ENCODE measurements at regions not wholly inside any gene's neighbourhood (a gene's known extent, or its start where the extent isn't known, plus 50 kb on each side); places are given as distances from the start of the nearest gene placed in this dataset.

GRCh38 chr1:185425163-185425562 is 108.1 kb upstream of the IVNS1ABP start:
- intact Hi-C loops (cut with DNase I) = no loop called here
- no peaks in the 10 kb centered on the region for H3K27me3 ChIP-seq
- H3K4me3 ChIP-seq = no peak overlapping the region
- H3K9me3 ChIP-seq = no peaks in the 10 kb centered on the region
- WGBS, 2 donors = 94 to 95% methylated on average over 3 of the region's 3 CpGs
- TF ChIP-seq EP300 (IDR thresholded peaks at IDR 0.05) (no peak), POLR2AphosphoS5 (IDR thresholded peaks at IDR 0.05) (no peak), POLR2A (IDR thresholded peaks at IDR 0.05) (no peak), CTCF (IDR thresholded peaks at IDR 0.05) (no peak)
- no peaks in the 10 kb centered on the region for H3K4me1 ChIP-seq
- no peak for DNase-seq
- H3K27ac ChIP-seq = no peak overlapping the region
- no peaks in the 10 kb centered on the region for H3K36me3 ChIP-seq

GRCh38 chr1:185421485-185422107 is 104.6 kb upstream of the IVNS1ABP start:
- no peaks in the 10 kb centered on the region for H3K36me3 ChIP-seq
- 51 to 60% methylated on average over 3 of the region's 3 CpGs for WGBS, 2 donors
- DNase-seq = no peak
- no peaks in the 10 kb centered on the region for H3K27me3 ChIP-seq
- intact Hi-C loops (cut with DNase I) = no loop called here
- H3K4me1 ChIP-seq = no peaks in the 10 kb centered on the region
- H3K9me3 ChIP-seq = no peaks in the 10 kb centered on the region
- TF ChIP-seq EP300 (IDR thresholded peaks at IDR 0.05) = no peak
- no peak for TF ChIP-seq POLR2AphosphoS5 (IDR thresholded peaks at IDR 0.05)
- no peak for TF ChIP-seq CTCF (IDR thresholded peaks at IDR 0.05)
- TF ChIP-seq POLR2A (IDR thresholded peaks at IDR 0.05) = no peak
- no peak overlapping the region for H3K4me3 ChIP-seq
- no peak overlapping the region for H3K27ac ChIP-seq

GRCh38 chr1:185420588-185421081 is 103.6 kb upstream of the IVNS1ABP start:
- TF ChIP-seq POLR2A (IDR thresholded peaks at IDR 0.05) (no peak), POLR2AphosphoS5 (IDR thresholded peaks at IDR 0.05) (no peak), EP300 (IDR thresholded peaks at IDR 0.05) (no peak), CTCF (IDR thresholded peaks at IDR 0.05) (no peak)
- no peaks in the 10 kb centered on the region for H3K36me3 ChIP-seq
- intact Hi-C loops (cut with DNase I) = no loop called here
- H3K27ac ChIP-seq = no peak overlapping the region
- H3K4me1 ChIP-seq = no peaks in the 10 kb centered on the region
- no peak overlapping the region for H3K4me3 ChIP-seq
- no peak for DNase-seq
- H3K27me3 ChIP-seq = no peaks in the 10 kb centered on the region
- no peaks in the 10 kb centered on the region for H3K9me3 ChIP-seq

- no peak for TF ChIP-seq EP300 (IDR thresholded peaks at IDR 0.05)
- TF ChIP-seq CTCF (IDR thresholded peaks at IDR 0.05) = no peak
- no peak for TF ChIP-seq POLR2AphosphoS5 (IDR thresholded peaks at IDR 0.05)
- no peak for TF ChIP-seq POLR2A (IDR thresholded peaks at IDR 0.05)
- Histone ChIP-seq H3K4me3 (no peak overlapping the region), H3K36me3 (no peaks in the 10 kb centered on the region), H3K27me3 (no peaks in the 10 kb centered on the region), H3K27ac (no peak overlapping the region), H3K4me1 (no peaks in the 10 kb centered on the region), H3K9me3 (no peaks in the 10 kb centered on the region)
- 27 to 87% methylated on average over 3 of the region's 3 CpGs for WGBS, 2 donors
- intact Hi-C loops (cut with DNase I) = no loop called here
- no peak for DNase-seq
Measured at GRCh38 chr1:185419718-185420117, 102.7 kb upstream of the IVNS1ABP start.

GRCh38 chr1:185418472-185418871 is 101.4 kb upstream of the IVNS1ABP start:
- 46 to 87% methylated on average over 1 of the region's 1 CpG for WGBS, 2 donors

More at GRCh38 chr1:185418472-185418871, 101.4 kb upstream of the IVNS1ABP start:
- Histone ChIP-seq H3K4me1 (no peaks in the 10 kb centered on the region), H3K9me3 (no peaks in the 10 kb centered on the region), H3K36me3 (no peaks in the 10 kb centered on the region), H3K4me3 (no peak overlapping the region), H3K27ac (no peak overlapping the region), H3K27me3 (no peaks in the 10 kb centered on the region)
- TF ChIP-seq EP300 (IDR thresholded peaks at IDR 0.05) = no peak
- TF ChIP-seq CTCF (IDR thresholded peaks at IDR 0.05) = no peak
- TF ChIP-seq POLR2AphosphoS5 (IDR thresholded peaks at IDR 0.05) = no peak
- no peak for TF ChIP-seq POLR2A (IDR thresholded peaks at IDR 0.05)
- DNase-seq = no peak
- intact Hi-C loops (cut with DNase I) = no loop called here

Data from sigmoid colon (tissue), 6 donors.